CD4-positive, alpha-beta T cell treated with Interleukin-4 for 1 hour (primary cell): ENCODE measurements at regions not wholly inside any gene's neighbourhood (a gene's known extent, or its start where the extent isn't known, plus 50 kb on each side); places are given as distances from the start of the nearest gene placed in this dataset.

Experiments
- DNase-seq, 2 donors: peaks; one replicate each; pipeline ENCODE4 v3.0.0-alpha.2; 2020 to 2022

GRCh38 chr4:188197566-188197965 is 58.3 kb downstream of the TRIML1 start:
- no peak for DNase-seq

- DNase-seq: no peak
Measured at GRCh38 chr4:188198982-188199792, 59.9 kb downstream of the TRIML1 start.

DNA sequence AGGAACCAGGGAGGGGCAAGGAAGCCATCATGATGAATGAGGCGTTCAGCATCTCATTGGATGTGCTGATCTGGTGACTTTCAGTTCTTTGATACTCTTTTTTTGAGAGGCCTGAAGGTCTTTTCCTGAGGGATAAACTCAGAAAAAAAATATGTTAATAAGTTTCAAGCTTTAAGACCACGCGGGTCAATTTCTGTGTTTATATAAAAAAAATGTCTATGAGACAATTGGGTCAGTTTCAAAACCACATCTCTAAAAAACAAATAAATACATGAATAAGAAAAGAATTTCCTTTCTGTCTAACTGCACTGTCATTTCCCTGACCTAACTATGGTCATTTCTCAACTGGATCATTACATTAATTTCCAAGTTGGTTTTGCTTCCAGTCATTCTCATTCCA is 62.6 kb downstream of the TRIML1 start:
- DNase-seq: no peak

GRCh38 chr4:188206783-188207182 is 67.5 kb downstream of the TRIML1 start:
- DNase-seq: no peak

DNA sequence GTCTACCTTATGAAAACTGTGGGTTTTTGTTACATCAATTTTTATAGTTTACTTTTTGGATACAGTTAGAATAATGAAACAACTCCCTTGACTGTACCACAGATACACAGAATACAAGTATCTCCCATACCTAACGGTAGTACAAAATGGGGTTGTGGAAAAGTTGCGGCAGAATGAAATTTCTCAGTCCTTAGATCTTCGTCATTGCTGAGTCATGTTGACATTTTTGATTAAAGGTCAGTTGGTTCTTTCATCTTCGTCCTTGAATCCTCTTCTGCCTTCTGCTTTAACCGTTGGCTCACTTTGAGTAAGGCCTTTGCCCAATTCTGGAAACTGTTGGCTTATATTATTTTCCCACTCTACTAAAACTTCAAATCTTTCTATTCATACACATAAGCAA is 75.6 kb downstream of the TRIML1 start:
- no peak for DNase-seq

GRCh38 chr4:188218392-188218791 is 79.2 kb downstream of the TRIML1 start:
- DNase-seq: no peak

DNA sequence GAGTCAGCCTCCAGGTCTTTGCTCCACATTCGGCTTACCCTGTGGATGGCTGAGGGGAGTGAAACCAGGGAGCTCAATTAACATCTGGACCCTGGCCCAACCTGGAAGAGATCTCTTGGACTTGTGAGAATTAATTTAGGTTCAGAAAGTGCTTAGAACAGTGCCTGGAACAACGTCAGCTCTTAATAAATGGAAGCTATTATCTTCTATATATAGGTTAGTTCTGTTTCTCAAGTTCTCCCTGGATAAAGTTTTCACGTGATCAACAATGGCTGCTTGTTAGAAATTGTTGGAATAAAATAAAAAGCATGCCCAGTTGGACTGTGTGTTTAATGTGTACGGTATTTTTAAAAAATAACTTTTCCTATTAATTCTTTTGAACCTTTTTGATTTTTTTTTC is 80.8 kb downstream of the TRIML1 start:
- DNase-seq: no peak

GRCh38 chr4:188221090-188221489 is 81.8 kb downstream of the TRIML1 start:
- DNase-seq: no peak

GRCh38 chr4:188228279-188228678 is 89.0 kb downstream of the TRIML1 start:
- DNase-seq: no peak

GRCh38 chr4:188232428-188232827 is 93.2 kb downstream of the TRIML1 start:
- no peak for DNase-seq

- DNase-seq: no peak
Measured at GRCh38 chr4:188242041-188242440, 102.8 kb downstream of the TRIML1 start.

GRCh38 chr4:188245651-188246050 is 106.4 kb downstream of the TRIML1 start:
- no peak for DNase-seq

DNA sequence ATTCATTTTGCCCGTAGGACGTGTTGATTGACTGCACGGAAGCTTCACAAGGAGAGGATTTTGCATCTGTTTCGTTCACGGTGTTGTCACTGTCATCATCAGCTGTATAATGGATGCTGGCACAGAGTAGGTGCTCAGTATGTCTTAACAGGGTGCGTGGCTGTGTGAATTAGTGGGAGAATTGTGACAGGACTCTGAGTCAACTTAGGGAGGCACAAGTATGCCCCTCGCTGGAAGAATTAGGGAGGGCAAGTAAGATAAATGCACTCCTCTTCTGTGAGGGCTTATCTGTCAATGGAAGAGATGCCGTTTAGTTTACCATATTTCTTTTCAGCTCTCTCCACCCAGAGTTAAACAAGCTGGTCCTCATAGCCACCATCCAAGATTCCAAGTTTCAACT is 107.2 kb downstream of the TRIML1 start:
- DNase-seq: no peak

DNA sequence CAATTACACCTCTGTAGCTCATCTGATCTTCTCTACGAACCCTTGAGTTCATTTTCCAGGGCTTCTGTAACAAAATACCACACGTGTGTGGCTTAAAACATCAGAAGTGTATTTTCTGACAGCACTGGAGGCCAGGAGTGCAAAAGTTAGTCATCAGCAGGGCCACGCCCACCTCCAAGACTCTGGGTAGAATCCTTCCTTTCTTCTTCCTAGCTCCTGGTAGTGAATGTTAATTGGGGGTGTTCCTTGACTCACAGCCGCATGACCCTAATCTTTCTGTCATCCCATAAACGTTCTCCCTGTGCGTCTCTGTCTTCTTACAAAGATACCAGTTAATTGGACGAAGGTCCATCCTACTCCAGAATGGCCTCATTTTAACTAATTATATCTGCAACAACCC is 115.0 kb downstream of the TRIML1 start:
- DNase-seq: no peak

- no peak for DNase-seq
Measured at GRCh38 chr4:188262464-188262863, 123.2 kb downstream of the TRIML1 start.

DNA sequence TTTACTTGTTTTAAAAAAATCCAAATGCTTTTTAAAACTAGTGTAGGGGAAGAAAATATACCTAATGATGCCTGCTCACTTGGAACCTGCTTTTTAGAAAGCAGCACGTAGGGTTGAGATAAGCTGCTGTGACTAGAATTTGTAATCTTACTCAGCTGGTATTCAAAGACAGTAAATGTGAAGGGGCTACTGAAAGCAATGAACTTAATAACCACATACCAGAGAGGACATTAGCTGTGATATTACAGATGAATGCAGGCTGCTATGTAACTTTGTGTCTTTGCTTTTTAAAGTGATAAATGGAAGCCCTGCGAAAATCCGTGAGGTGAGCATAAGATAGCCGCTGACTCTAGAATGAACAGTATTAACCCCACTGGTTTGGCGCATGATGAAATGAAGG is 124.1 kb downstream of the TRIML1 start:
- DNase-seq: no peak

DNA sequence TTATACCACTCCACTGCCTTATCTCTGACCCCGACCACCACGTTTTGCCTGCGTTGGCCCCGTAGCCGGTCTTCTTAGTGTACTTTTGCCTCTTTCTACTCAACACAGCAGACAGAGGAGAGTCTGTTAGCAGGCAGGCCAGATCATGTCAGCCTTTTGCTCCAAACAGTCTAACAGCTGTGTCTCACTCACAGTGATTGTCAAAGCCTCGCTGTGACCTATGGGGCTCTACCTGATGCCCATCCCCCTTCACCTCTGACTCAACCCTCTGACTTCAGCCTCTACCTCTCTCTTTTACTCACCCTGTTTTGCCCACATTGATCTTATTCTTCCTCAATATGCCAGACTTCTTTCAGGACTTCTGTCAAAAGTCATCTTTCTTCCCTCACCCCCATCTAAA is 127.1 kb downstream of the TRIML1 start:
- no peak for DNase-seq

DNA sequence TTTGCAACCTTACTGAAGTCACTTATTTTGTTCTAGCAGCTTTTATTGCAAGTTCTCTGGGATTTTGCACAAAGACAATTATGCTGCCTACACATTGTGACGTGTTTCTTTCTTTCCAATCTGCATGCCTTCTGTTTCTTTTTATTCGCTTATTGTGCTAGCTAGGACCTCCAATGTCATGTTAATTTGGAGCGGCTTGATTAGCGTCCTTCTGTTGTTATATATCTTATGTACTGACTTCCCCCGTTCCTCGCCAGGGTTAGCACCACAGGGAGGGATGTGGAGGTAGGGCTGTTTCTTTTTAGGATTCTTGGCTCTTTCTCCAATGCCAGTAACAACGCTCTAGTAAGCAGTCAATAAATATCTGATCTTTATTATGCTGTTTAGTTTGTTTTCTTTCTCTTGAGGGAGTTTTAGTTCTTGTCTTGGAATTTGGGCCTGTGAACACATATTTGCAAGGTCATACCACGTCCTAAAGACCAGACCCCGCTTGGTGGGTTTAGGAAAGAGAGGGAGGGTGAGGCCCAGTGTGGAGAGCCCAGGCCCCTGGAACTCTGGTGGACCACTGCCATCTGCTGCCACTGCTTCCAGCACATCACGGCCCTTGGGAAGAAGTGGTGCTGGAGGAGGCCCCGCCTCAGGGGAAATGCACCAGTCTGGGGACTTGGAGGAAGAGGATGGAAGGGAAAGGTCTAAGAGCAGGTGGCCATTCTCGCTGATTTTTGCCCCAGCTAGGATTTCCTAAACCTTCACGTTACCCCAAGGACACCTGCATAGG is 129.1 kb downstream of the TRIML1 start:
- no peak for DNase-seq

DNA sequence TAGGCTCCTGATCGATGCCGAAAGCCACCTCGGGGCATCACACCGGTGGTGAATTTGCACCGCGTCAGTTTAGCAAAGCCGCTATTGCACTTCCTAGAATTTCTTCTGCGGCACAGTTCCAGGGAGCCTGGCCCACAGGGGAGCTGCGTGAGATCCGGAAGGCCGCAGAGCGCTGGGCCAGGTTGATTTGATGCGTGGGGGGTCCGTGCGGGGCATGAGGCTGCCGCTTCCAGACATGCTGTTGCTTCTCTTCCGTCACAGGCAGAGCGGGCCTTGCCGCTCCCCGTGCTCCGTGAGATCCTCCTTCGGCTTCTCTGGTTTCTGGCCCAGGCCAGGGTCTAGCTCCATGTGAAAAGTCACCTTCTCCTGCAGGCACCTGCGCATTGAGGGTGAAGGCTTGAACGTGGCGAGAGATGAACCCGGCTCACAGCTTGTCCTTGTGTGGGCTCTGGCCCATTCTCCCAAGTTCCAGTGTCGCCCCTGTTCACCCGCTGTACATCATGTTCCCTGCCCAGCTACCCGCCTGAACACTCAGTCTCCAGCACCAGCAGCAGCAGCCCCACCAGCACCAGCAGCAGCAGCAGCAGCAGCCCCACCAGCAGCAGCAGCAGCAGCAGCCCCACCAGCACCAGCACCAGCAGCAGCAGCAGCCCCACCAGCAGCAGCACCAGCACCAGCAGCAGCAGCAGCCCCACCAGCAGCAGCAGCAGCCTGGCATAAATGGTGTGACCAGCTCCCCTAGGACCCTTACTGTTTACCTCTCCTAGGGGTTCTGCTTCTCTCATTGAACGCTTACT is 131.2 kb downstream of the TRIML1 start:
- no peak for DNase-seq

GRCh38 chr4:188275686-188276085 is 136.4 kb downstream of the TRIML1 start:
- DNase-seq: no peak

DNA sequence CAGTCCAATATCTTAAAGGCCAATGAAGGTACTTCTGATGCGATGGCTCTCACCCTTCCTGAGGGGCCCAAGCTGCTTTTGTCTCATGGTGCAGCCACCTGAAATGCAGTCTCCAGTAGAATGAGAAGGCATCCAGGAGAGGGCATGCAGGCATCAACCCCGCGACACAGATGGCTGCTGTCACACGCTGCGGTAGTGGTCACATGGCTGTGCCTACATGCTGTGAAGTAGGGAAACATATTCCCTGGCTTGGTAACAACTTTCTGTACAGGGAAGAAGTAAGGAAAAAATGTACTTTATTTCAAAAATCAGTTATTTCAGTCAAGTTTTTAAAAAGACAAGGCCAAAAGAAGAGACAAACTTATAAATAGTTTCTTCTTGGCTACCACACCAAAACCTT is 139.9 kb downstream of the TRIML1 start:
- no peak for DNase-seq

GRCh38 chr4:188282471-188283232 is 143.4 kb downstream of the TRIML1 start:
- DNase-seq: no peak
